ENCODE measurements at regions not wholly inside any gene's neighbourhood (a gene's known extent, or its start where the extent isn't known, plus 50 kb on each side); places are given as distances from the start of the nearest gene placed in this dataset.

- no peak for DNase-seq (ENCODE audit: low spot score)
- TF ChIP-seq CTCF (IDR thresholded peaks at IDR 0.05; ENCODE audit: borderline replicate concordance, control extremely low read depth, extremely low read depth, insufficient read depth, missing control alignments) = no peak
- in situ Hi-C loops (cut with MboI; ENCODE audit: low sequenced_read_pairs, unreplicated experiment) = no loop called here
These were observed 185.2 kb downstream of the ADAM29 start for GRCh38 chr4:175103403-175103802.

- in situ Hi-C loops (cut with MboI; ENCODE audit: low sequenced_read_pairs, unreplicated experiment) = no loop called here
- DNase-seq (ENCODE audit: low spot score) = no peak
- TF ChIP-seq CTCF (IDR thresholded peaks at IDR 0.05; ENCODE audit: borderline replicate concordance, control extremely low read depth, extremely low read depth, insufficient read depth, missing control alignments) = no peak
These were observed 188.1 kb downstream of the ADAM29 start for GRCh38 chr4:175106301-175106700.

GRCh38 chr4:175109933-175110332 lies 191.8 kb downstream of the ADAM29 start:
- peak; percentile 23 for TF ChIP-seq CTCF (IDR thresholded peaks at IDR 0.05; ENCODE audit: borderline replicate concordance, control extremely low read depth, extremely low read depth, insufficient read depth, missing control alignments)
- in situ Hi-C loops (cut with MboI; ENCODE audit: low sequenced_read_pairs, unreplicated experiment) = no loop called here
- no peak for DNase-seq (ENCODE audit: low spot score)

DNA sequence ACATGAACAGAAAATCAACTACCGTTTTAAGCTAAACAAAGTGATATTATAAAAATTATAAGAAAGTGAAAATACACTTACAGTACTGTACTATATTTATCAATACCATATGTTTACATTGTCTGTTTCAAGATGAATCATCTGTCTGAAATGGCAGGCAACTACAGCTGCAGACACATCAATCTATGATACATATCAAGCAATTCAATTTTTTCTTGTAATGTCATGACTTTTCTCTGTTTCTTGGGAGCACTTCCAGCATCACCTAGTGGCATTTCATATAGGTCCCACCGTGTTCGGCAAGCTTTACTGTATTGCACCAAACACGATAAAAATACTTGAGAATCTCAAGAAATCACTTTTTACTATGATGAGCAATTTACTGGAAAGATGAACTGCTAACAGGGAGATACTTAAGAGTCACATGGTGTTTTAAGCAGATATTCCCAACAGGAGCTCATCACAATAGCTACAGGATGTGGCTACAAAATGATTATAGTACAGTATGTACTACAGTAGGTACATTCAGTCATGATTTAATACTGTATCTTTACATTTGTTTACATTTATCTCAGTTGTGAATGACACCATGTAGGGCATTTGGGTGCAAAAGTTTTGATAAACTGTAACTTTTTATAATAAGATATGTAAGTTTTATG lies 207.4 kb downstream of the ADAM29 start:
- no peak for TF ChIP-seq CTCF (IDR thresholded peaks at IDR 0.05; ENCODE audit: borderline replicate concordance, control extremely low read depth, extremely low read depth, insufficient read depth, missing control alignments)
- no peak for DNase-seq (ENCODE audit: low spot score)
- in situ Hi-C loops (cut with MboI; ENCODE audit: low sequenced_read_pairs, unreplicated experiment) = no loop called here

GRCh38 chr4:175127314-175127713 lies 209.2 kb downstream of the ADAM29 start:
- no peak for DNase-seq (ENCODE audit: low spot score)
- no peak for TF ChIP-seq CTCF (IDR thresholded peaks at IDR 0.05; ENCODE audit: borderline replicate concordance, control extremely low read depth, extremely low read depth, insufficient read depth, missing control alignments)

DNA sequence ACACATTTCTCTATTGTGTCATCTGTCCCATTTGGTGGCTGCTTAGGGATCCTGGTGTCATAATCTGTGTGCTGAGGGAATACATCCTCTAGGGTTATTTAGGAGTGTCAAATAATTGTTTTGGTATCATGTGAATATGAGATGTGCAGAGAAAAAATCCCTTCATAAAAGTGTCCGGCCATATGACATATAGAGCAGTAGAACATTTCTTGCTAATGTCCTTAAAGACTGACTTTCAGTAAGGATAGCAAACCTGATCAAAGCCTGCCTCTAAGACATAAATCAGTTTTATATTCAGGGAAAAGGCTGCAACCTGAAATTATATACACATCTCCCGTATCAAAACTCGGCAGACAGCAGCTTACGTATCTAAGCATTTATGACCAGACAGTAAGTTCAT lies 211.6 kb downstream of the ADAM29 start:
- in situ Hi-C loops (cut with MboI; ENCODE audit: low sequenced_read_pairs, unreplicated experiment) = no loop called here
- no peak for DNase-seq (ENCODE audit: low spot score)
- no peak for TF ChIP-seq CTCF (IDR thresholded peaks at IDR 0.05; ENCODE audit: borderline replicate concordance, control extremely low read depth, extremely low read depth, insufficient read depth, missing control alignments)

More at GRCh38 chr4:175127314-175127713, 209.2 kb downstream of the ADAM29 start:
- in situ Hi-C loops (cut with MboI; ENCODE audit: low sequenced_read_pairs, unreplicated experiment) = no loop called here
